HG03095 (cell line): ENCODE measurements at regions not wholly inside any gene's neighbourhood (a gene's known extent, or its start where the extent isn't known, plus 50 kb on each side); places are given as distances from the start of the nearest gene placed in this dataset.

Experiments
- ATAC-seq: cut with Tn5 transposase; IDR thresholded peaks from one replicate; pipeline ENCODE4 v1.9.1; 2021; ENCODE audit warnings: moderate library complexity; ENCODE audit not compliant: unreplicated experiment

DNA sequence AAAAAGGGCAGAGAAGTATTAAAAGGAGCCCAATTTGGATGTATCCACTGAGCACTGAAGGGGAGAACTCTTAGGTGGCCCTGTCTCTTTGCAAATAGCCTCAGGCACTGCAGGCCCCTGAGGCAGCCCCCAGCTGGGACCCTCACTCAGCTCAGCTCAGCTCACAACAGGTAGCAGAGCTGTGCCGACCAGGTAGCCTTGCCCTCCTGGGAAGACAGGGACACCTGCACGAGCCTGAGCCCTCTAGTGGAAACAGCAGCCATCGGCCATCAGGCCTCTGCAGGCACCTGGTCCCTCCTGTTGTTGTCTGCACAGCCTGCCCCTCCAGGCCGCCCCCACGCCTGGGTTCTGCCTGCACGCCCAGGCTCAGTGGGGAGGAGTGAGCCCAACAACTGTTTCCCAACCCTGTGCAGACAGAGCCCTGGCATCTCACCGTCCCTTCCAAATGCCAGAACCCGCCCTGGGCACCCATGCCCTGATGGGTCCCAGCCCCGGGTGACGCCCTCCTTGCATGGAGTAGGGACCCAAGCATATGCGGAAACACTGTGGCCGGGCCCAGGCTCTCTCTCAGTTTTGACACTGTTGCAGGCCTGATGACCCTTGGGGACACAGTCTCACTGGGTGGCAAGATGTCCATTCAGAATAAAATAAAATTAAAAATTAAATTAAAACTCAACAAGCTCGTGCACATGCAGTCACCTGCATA is 60.0 kb upstream of the AJAP1 start:
- ATAC-seq, result no peak

DNA sequence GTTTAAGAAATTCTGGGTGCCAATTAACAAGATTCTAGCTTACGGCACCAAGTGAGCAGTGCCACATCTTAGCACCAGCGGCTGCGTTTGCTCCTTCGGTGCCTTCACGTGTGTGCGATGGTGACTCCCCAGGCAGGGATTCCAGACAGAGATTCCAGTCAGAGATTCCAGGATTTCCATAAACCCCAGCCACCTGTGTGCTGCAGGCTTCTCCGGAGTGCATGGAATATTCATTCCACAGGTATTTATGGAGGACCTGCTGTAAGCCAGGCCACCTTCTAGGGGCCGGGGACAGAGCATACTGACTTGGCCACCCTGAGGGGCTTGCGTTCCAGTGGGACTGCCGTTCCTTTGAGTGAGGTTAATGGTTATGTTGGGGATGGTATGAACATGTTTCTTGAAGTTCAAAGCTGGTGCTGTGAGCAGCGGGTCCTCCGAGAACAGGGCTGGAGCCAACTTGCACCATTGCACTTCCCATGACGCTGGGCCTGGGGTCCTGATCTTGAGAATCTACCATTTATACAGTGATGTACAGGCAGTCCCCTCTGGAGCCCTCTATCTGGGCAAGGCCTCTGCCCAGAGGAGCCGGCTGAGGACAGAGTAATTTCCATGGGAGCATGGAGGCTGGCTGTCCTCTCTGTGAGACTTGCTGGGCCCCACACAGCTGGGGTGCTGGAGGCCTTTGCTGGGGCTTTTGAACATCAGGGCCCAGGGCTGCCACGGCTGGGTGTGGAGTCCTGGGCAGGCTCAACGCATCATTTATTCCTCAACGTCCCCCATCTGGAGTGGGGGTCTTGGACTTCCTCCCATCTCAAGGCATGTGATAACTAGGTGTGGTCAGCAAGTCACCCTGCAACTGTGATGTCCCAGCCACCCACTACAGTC is 58.8 kb upstream of the AJAP1 start:
- no peak for ATAC-seq

DNA sequence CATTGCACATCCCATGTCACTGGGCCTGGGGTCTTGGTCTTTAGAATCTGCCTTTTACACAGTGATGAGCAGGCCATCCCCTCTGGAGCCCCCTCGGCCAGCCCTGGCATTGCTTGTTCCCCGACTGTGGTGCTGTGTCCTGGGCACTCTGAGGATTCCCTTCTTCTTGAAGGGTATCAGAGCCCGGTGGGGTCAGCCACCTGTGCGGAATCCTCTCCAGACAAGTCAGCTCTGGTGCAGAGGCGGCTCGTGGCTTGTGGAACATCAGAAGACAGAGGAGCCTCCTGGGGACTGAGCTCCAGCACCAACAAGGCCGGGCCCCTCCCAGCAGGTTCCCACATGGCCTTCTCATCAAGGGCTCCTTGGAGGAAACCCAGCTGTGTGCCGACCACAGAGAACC is 57.9 kb upstream of the AJAP1 start:
- ATAC-seq, result no peak

DNA sequence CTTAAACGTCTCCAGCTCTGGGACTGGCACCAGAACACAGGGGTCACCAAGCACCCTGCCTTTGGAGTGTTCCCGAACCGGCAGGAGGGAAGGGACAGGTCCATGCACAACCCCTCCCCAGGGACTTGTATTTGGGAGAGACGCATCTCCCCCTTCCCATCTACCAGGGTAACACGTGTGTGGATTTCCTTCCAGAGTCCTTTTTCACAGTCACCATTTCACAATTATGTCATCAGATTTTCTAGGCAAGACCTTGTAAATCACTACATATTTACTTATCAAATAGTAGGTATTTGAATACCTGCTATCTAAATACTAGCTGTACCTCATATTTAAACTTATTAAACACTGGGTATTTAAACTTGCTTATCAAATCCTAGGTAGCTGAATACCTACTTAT is 57.4 kb upstream of the AJAP1 start:
- ATAC-seq, result no peak

DNA sequence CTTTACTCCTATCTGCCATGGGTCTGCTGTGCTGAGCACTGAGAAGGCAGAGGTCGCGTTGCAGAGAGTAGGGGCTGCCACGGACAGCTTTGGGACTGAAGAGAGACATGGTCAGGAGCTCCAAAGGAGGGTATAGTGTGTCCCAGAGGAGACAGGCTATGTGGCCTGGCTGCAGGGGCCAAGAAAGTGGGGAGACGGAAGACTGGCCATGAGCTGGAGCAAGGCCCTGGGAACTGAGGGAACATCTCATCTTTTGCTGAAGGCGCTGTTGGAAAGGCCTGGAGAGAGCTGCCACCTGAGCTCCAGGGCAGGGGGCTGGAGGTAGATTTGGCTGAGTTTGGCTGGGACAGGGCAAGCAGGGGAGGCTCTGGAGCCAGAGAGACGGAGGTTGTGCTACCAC is 55.8 kb upstream of the AJAP1 start:
- ATAC-seq, result no peak

DNA sequence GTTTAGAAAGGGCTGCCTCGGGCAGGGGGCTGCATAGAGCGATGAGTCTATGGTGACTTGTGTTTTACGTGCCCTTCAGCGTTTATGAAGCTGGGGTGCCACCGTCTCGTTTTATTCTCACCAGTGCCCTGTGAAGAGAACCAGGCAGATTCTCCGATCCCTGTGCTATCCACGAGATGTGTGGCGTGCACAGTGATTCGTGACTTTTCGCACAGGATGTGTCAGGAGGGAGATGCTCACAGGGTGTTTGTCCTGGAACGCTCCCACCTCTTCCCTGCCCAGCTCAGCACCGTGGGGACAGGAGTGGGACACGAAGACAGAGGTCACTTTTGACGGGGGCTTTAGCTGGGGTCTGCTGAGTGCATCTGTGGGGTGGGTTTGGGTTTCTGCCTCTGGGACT is 54.9 kb upstream of the AJAP1 start:
- ATAC-seq, result no peak

DNA sequence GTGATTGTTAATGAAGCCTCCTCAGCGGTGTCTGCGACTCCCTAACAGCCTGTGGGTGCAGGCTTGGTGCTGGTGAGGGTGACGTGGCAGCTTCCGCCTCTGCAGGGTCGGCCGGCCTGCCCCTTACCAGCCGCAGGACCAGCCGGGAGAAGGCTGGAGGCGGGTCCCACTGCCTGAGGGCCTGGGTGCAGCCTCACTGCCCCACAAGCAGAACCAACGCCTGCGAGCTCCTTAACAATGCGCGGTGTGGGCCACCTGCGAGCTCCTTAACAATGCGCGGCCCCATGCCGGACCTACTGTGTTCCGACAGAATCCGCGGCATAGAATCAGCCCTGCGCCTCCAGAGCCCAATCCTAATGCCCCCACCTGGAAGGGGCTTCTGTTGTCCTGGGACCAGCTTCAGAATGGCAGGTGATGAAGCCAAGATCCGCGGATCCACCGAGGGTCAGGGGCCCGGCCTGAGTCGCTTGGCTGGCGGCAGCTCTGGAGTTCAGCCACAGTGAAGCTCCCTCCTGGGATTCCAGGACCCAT is 54.4 kb upstream of the AJAP1 start:
- no peak for ATAC-seq

DNA sequence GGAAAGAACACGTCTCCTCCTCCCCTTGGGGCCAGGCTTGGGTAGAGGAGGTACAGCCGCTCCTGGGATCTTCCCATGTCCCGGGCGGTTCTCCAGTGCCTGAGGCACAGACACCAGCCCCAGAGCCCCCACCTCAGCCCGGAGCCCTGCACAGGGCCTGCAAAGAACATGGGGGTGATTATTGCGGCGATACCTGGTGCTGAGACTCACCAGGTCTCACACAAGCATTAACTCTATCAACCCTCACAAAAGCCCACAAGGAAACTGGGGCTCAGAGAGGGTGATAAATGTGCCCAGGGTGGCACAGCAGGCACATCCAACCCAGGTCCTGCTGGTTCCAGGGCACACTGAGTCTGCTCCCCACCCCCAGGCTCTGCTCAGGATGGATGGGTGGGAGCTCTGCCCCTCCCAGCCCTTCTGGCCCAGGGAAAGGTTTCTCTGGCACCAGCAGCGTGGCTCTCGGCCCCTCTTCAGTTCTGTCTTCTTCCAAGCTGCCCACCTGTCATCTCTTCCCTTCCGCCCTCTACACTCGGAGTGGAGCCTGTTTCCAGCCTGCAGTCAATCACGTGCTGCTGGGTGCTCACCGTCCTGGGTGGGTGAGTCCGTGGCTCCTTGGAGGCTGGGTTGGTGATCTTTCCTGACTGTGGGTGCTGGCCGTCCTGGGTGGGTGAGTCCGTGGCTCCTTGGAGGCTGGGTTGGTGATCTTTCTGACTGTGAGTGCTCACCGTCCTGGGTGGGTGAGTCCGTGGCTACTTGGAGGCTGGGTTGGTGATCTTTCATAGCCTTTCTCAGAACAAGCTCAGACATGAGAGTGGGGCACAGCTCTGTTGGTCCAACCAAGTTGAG is 53.6 kb upstream of the AJAP1 start:
- ATAC-seq, result no peak

DNA sequence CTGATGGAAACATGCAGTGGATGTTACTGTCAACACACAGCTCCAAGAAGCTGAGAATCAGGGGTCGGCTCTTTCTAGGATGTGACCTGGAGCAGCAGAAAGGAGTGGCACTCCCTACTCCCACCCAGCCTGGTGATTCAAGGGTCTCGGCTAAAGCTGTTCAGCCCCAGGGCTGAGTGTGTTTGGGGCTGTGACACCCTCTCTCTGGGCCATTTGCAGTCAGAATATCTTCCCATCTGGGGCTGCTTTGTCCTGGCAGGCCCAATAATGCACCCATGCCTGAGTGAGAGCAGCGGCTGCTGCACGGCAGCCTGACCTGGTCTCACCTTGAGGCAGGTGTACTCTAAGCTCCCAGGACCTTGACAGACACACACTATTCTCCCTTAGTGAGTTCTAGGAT is 52.5 kb upstream of the AJAP1 start:
- no peak for ATAC-seq

DNA sequence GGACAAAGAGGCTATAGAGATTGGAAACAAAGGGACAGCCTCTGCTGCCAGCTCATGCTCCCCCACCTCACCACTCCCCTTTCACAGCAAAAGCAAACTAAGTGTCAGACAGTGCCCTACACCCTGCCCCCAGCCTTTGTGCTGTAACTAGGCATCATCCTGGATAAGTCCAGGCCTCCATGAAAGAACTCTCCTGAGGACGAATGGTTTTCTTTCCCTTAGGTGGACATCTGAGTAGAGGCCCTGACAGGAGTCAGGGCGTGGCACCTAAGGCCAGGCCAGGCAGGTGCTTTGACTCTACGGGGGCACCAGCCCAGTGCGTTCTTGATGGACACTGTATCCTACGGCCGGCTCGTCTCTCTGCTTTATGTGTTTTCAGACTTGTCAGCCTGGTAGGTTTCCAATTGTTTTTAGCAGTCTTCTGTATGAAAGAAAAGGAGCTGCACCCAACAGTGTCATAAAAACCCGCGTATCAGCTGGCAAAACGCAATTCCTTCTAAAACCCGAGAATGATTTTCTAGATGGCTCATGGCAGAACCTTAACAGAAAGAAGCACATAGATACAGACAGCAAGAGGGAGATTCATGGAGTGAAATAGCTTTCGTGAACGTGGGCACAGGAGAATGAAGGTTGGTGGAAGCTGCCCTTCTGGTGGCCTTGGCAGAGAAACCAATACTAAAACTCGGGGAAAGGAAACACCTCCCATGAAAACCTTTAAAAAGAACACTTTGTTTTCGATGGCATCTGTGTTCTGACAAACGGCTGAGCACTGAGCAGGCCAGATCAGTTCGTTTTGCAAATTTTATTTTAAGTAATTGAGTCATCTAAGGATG is 51.7 kb upstream of the AJAP1 start:
- no peak for ATAC-seq

DNA sequence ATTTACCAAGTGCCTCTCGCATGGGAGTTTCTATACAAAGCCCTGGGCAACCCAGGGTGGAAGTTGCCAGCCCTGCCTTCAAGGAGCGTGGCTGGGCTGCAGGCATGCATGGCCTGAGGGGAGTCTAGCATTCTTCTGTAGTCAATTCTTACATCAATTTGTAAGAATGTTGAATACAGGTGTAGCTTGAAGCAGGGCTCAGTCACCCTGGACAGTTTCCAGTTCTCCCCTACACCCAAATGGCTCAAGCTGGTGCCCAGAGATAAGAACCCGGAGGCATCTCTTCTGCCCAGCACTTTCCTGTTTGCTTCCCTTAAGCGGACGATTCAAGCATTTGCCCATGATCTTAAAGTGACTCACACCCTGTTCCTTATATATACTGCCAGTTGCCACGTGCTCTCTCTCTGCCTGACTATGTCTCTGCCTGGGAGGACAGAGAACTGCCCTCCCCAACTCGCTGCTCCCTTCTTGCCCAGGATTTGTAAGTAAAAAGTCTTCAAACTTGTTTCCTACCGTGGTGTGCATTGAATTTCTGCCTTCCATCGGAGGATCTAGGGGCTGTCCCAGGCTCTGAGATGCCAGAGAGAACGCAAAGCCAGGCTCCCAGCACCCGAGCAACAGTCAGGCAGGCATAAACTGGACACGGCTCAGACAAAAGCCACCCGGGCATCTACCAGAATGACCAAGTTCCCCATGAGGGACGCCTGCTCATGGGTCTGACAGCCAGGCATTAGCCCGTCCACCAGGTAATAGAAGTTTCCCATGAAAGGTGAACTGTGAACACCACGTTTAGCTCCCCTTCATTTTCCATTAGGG is 50.9 kb upstream of the AJAP1 start:
- no peak for ATAC-seq
